Common myeloid progenitor, CD34-positive (primary cell): ENCODE measurements at regions not wholly inside any gene's neighbourhood (a gene's known extent, or its start where the extent isn't known, plus 50 kb on each side); places are given as distances from the start of the nearest gene placed in this dataset.
"Not testable (repeated sequence)": the region's sequence is repeated elsewhere in the genome, so short reads cannot be mapped to it uniquely, and the experiment has no call there.

ENCODE experiments used
- CTCF ChIA-PET: fragments of 350-600 bp; sonication (Branson Sonifier 250); formaldehyde crosslinking; loops from one replicate; lab custom pipeline; 2021; ENCODE audit warnings: antibody characterized with exemption; lab: Charles Lee
- POLR2A ChIA-PET: fragments of 350-600 bp; sonication (Branson Sonifier 250); formaldehyde crosslinking; loops from one replicate; lab custom pipeline; 2021; ENCODE audit warnings: antibody characterized with exemption; lab: Charles Lee
- DNase-seq, 3 donors: peaks; one replicate each; pipeline versions ENCODE4 v3.0.0 to v3.0.0-alpha.2; 2013
- H3K27ac ChIP-seq, 2 experiments: 1 replicate in 1 of 2; 2 replicates in 1 of 2; pipeline ENCODE4 v1.7.0; 2013; ENCODE audit warnings: inconsistent platforms in 2 of 2, low read length in 2 of 2, mild to moderate bottlenecking in 2 of 2, low read depth in 1 of 2, moderate library complexity in 1 of 2; ENCODE audit not compliant: severe bottlenecking in 2 of 2, insufficient read depth in 1 of 2, poor library complexity in 1 of 2
- H3K27me3 ChIP-seq, 5 experiments: replicated peaks in 2 of 5; 1 replicate in 3 of 5; 2 replicates in 2 of 5; pipeline versions ENCODE4 v1.6.1 to v1.7.0; 2013; ENCODE audit warnings: low read length in 4 of 5, mild to moderate bottlenecking in 2 of 5, moderate library complexity in 2 of 5, inconsistent platforms in 1 of 5; ENCODE audit not compliant: insufficient read depth in 5 of 5, control insufficient read depth in 4 of 5
- H3K36me3 ChIP-seq, 4 experiments: 1 replicate in 2 of 4; 2 replicates in 2 of 4; pipeline versions ENCODE4 v1.6.1 to v1.7.0; 2013; ENCODE audit warnings: low read length in 3 of 4, control low read depth in 1 of 4, mild to moderate bottlenecking in 1 of 4; ENCODE audit not compliant: control insufficient read depth in 4 of 4, insufficient read depth in 4 of 4
- H3K4me1 ChIP-seq, 4 experiments: 1 replicate in 3 of 4; 2 replicates in 1 of 4; pipeline versions ENCODE4 v1.6.1 to v1.7.1; 2013; ENCODE audit warnings: low read length in 3 of 4, mild to moderate bottlenecking in 3 of 4, control low read depth in 1 of 4, inconsistent platforms in 1 of 4, moderate library complexity in 1 of 4; ENCODE audit not compliant: control insufficient read depth in 4 of 4, insufficient read depth in 4 of 4; ENCODE audit errors: control extremely low read depth in 1 of 4
- H3K4me3 ChIP-seq, 7 experiments: 1 replicate in 4 of 7; 2 replicates in 3 of 7; pipeline versions ENCODE4 v1.5.1 to v1.7.0; 2013; ENCODE audit warnings: mild to moderate bottlenecking in 7 of 7, low read length in 6 of 7, moderate library complexity in 6 of 7, inconsistent platforms in 2 of 7, low read depth in 2 of 7, control low read depth in 1 of 7; ENCODE audit not compliant: insufficient read depth in 4 of 7, control insufficient read depth in 1 of 7; ENCODE audit errors: extremely low read depth in 1 of 7
- H3K9me3 ChIP-seq, 5 experiments: 1 replicate in 4 of 5; 2 replicates in 1 of 5; pipeline versions ENCODE4 v1.6.1 to v1.7.1; 2013; ENCODE audit warnings: low read length in 4 of 5, mild to moderate bottlenecking in 2 of 5, inconsistent platforms in 1 of 5, low read depth in 1 of 5, moderate library complexity in 1 of 5; ENCODE audit not compliant: control insufficient read depth in 4 of 5, insufficient read depth in 2 of 5; ENCODE audit errors: control extremely low read depth in 1 of 5
- WGBS: methylation state at CpG from one replicate; pipeline ENCODE4 v1.1.5; 2013; ENCODE audit not compliant: insufficient coverage; 5-methylcytosine and 5-hydroxymethylcytosine counted together

- 100% methylated on average over 2 of the region's 4 CpGs for WGBS
- POLR2A ChIA-PET = no interaction called here
- CTCF ChIA-PET = interaction anchor here (0.6 kb wide), 1 partner anchor 1653 kb away, joined by 3 read pairs; no protein-coding TSS in a partner anchor
Observed at GRCh38 chr3:177889652-177890358, 646.4 kb upstream of the KCNMB2 start.

GRCh38 chr3:177890359-177890683 is 645.9 kb upstream of the KCNMB2 start:
- 9% methylated on average over 2 of the region's 2 CpGs for WGBS
- CTCF ChIA-PET = interaction anchor here (0.6 kb wide), 1 partner anchor 1653 kb away, joined by 3 read pairs; no protein-coding TSS in a partner anchor

More at GRCh38 chr3:177889652-177890358, 646.4 kb upstream of the KCNMB2 start:
- H3K36me3 ChIP-seq = no peaks in the 10 kb centered on the region
- H3K4me1 ChIP-seq = peaks cover 0 to 15% (median 1%) of the 10 kb centered on the region in 4 experiments
- no peak for DNase-seq
- H3K27me3 ChIP-seq = no peaks in the 10 kb centered on the region
- no peak overlapping the region for H3K27ac ChIP-seq
- H3K4me3 ChIP-seq = no peak overlapping the region
- H3K9me3 ChIP-seq = no peaks in the 10 kb centered on the region

GRCh38 chr3:177891569-177891968 is 644.7 kb upstream of the KCNMB2 start:
- H3K27ac ChIP-seq, H3K36me3 ChIP-seq, H3K27me3 ChIP-seq, CTCF ChIA-PET, H3K9me3 ChIP-seq, POLR2A ChIA-PET, DNase-seq, H3K4me3 ChIP-seq: not testable (repeated sequence)
- peaks cover 0 to 23% (median 4%) of the 10 kb centered on the region in 4 experiments for H3K4me1 ChIP-seq
- 100% methylated on average over 13 of the region's 29 CpGs for WGBS

More at GRCh38 chr3:177890359-177890683, 645.9 kb upstream of the KCNMB2 start:
- H3K27me3 ChIP-seq = no peaks in the 10 kb centered on the region
- H3K4me1 ChIP-seq = peaks cover 0 to 20% (median 2%) of the 10 kb centered on the region in 4 experiments
- no peaks in the 10 kb centered on the region for H3K36me3 ChIP-seq
- H3K4me3 ChIP-seq = no peak overlapping the region
- peak in 2 of 3 donors; percentile 15 to 47 for DNase-seq
- POLR2A ChIA-PET = no interaction called here
- no peak overlapping the region for H3K27ac ChIP-seq
- no peaks in the 10 kb centered on the region for H3K9me3 ChIP-seq

- ChIA-PET CTCF (no interaction called here), POLR2A (no interaction called here)
- no peak for DNase-seq
- H3K27ac ChIP-seq = no peak overlapping the region
- H3K4me3 ChIP-seq = no peak overlapping the region
- no peaks in the 10 kb centered on the region for H3K27me3 ChIP-seq
- no CpG with 5 or more reads among the region's 2 CpGs for WGBS
- H3K9me3 ChIP-seq = peaks cover 0 to 18% (median 7%) of the 10 kb centered on the region in 5 experiments
- H3K36me3 ChIP-seq = no peaks in the 10 kb centered on the region
- H3K4me1 ChIP-seq = peaks cover 0 to 23% (median 4%) of the 10 kb centered on the region in 4 experiments
Observed at GRCh38 chr3:177893331-177893730, 642.9 kb upstream of the KCNMB2 start.

- peaks cover 0 to 27% (median 15%) of the 10 kb centered on the region in 5 experiments for H3K9me3 ChIP-seq
- H3K36me3 ChIP-seq = no peaks in the 10 kb centered on the region
- no peak overlapping the region for H3K4me3 ChIP-seq
- ChIA-PET CTCF (interaction anchor here (0.7 kb wide), 1 partner anchor 439 kb away, joined by 5 read pairs; no protein-coding TSS in a partner anchor), POLR2A (no interaction called here)
- peaks cover 0 to 23% (median 4%) of the 10 kb centered on the region in 4 experiments for H3K4me1 ChIP-seq
- no peaks in the 10 kb centered on the region for H3K27me3 ChIP-seq
- no peak overlapping the region for H3K27ac ChIP-seq
- no CpG with 5 or more reads among the region's 5 CpGs for WGBS
- peak; percentile 14 to 86 (median 73) for DNase-seq
Observed at GRCh38 chr3:177894081-177894728, 642.0 kb upstream of the KCNMB2 start.

- H3K9me3 ChIP-seq = peaks cover 3 to 42% (median 24%) of the 10 kb centered on the region in 5 experiments
- ChIA-PET CTCF (no interaction called here), POLR2A (no interaction called here)
- H3K4me1 ChIP-seq = peaks cover 0 to 15% (median 4%) of the 10 kb centered on the region in 4 experiments
- 100% methylated on average over 1 of the region's 1 CpG for WGBS
- no peaks in the 10 kb centered on the region for H3K27me3 ChIP-seq
- no peak overlapping the region for H3K4me3 ChIP-seq
- no peak overlapping the region for H3K27ac ChIP-seq
- no peak for DNase-seq
- H3K36me3 ChIP-seq = no peaks in the 10 kb centered on the region
Observed at GRCh38 chr3:177898185-177898584, 638.1 kb upstream of the KCNMB2 start.
